ENCODE measurements at regions not wholly inside any gene's neighbourhood (a gene's known extent, or its start where the extent isn't known, plus 50 kb on each side); places are given as distances from the start of the nearest gene placed in this dataset.
"Not testable (repeated sequence)": the region's sequence is repeated elsewhere in the genome, so short reads cannot be mapped to it uniquely, and the experiment has no call there.

GRCh38 chr11:115636753-115637527, 132.7 kb upstream of the CADM1 start:
- in situ Hi-C loops (cut with HindIII; ENCODE audit: low pct_unique_long_range_greater_than_20kb, low sequenced_read_pairs) (no loop called here), intact Hi-C loops (cut with micrococcal nuclease; ENCODE audit: unreplicated experiment) (no loop called here)
- BruUV-seq (replicated peaks), result no TSS peak
- ChIA-PET CTCF (no interaction called here), POLR2A (no interaction called here)
- no peaks in the 10 kb centered on the region; the same call in 1 of the 2 replicates for H3K27me3 ChIP-seq (ENCODE audit: control insufficient read depth, insufficient read depth, low read length)
- no peak for DNase-seq (ENCODE audit: low read depth, low spot score)
- H3K9me3 ChIP-seq (ENCODE audit: control insufficient read depth, insufficient read depth, low read depth, low read length), result no peaks in the 10 kb centered on the region
- no peak overlapping the region for H3K4me3 ChIP-seq (ENCODE audit: low read depth in 2 of 2, low read length in 2 of 2)
- H3K27ac ChIP-seq (ENCODE audit: low read length), result no peak overlapping the region
- no peak for ATAC-seq
- H3K36me3 ChIP-seq (ENCODE audit: control insufficient read depth, insufficient read depth, low read length), result no peaks in the 10 kb centered on the region
- H3K4me1 ChIP-seq (ENCODE audit: control insufficient read depth, insufficient read depth, low read length), result no peaks in the 10 kb centered on the region
- TF ChIP-seq REST (IDR thresholded peaks at IDR 0.05; ENCODE audit: insufficient read depth in 1 of 2, low read depth in 2 of 2, low read length in 1 of 2), result no peak
- TF ChIP-seq SIN3A (IDR thresholded peaks at IDR 0.05; ENCODE audit: borderline replicate concordance, insufficient read depth, low read depth, low read length), result no peak
- TF ChIP-seq POLR2AphosphoS5 (IDR thresholded peaks at IDR 0.05; ENCODE audit: low read depth, low read length), result no peak
- no peak for TF ChIP-seq TCF7L2 (IDR thresholded peaks at IDR 0.05; ENCODE audit: low read depth, low read length)
- TF ChIP-seq CTCF (IDR thresholded peaks at IDR 0.05), result no peak

- intact Hi-C loops (cut with micrococcal nuclease; ENCODE audit: unreplicated experiment); H3K4me1 ChIP-seq (ENCODE audit: control insufficient read depth, insufficient read depth, low read length); POLR2A ChIA-PET; H3K36me3 ChIP-seq (ENCODE audit: control insufficient read depth, insufficient read depth, low read length); DNase-seq (ENCODE audit: low read depth, low spot score); H3K27me3 ChIP-seq (ENCODE audit: control insufficient read depth, insufficient read depth, low read length); ATAC-seq; H3K9me3 ChIP-seq (ENCODE audit: control insufficient read depth, insufficient read depth, low read depth, low read length); in situ Hi-C loops (cut with HindIII; ENCODE audit: low pct_unique_long_range_greater_than_20kb, low sequenced_read_pairs); H3K27ac ChIP-seq (ENCODE audit: low read length); BruUV-seq (replicated peaks); CTCF ChIA-PET; H3K4me3 ChIP-seq (ENCODE audit: low read depth in 2 of 2, low read length in 2 of 2): not testable (repeated sequence)
Measured at GRCh38 chr11:115633977-115634376, 129.8 kb upstream of the CADM1 start.

- TF ChIP-seq REST (IDR thresholded peaks at IDR 0.05; ENCODE audit: insufficient read depth in 1 of 2, low read depth in 2 of 2, low read length in 1 of 2), result no peak
- no peak for TF ChIP-seq TCF7L2 (IDR thresholded peaks at IDR 0.05; ENCODE audit: low read depth, low read length)
- TF ChIP-seq POLR2AphosphoS5 (IDR thresholded peaks at IDR 0.05; ENCODE audit: low read depth, low read length), result no peak
- no peak for TF ChIP-seq SIN3A (IDR thresholded peaks at IDR 0.05; ENCODE audit: borderline replicate concordance, insufficient read depth, low read depth, low read length)
- TF ChIP-seq CTCF (IDR thresholded peaks at IDR 0.05), result no peak
Measured at GRCh38 chr11:115632061-115632460, 127.8 kb upstream of the CADM1 start.

More at GRCh38 chr11:115632061-115632460, 127.8 kb upstream of the CADM1 start:
- intact Hi-C loops (cut with micrococcal nuclease; ENCODE audit: unreplicated experiment) (no loop called here), in situ Hi-C loops (cut with HindIII; ENCODE audit: low pct_unique_long_range_greater_than_20kb, low sequenced_read_pairs) (no loop called here)
- Histone ChIP-seq H3K36me3 (ENCODE audit: control insufficient read depth, insufficient read depth, low read length) (no peaks in the 10 kb centered on the region), H3K27ac (ENCODE audit: low read length) (no peak overlapping the region), H3K4me1 (ENCODE audit: control insufficient read depth, insufficient read depth, low read length) (no peaks in the 10 kb centered on the region), H3K27me3 (ENCODE audit: control insufficient read depth, insufficient read depth, low read length) (no peaks in the 10 kb centered on the region; the same call in 1 of the 2 replicates), H3K4me3 (ENCODE audit: low read depth in 2 of 2, low read length in 2 of 2) (no peak overlapping the region), H3K9me3 (ENCODE audit: control insufficient read depth, insufficient read depth, low read depth, low read length) (no peaks in the 10 kb centered on the region)
- DNase-seq (ENCODE audit: low read depth, low spot score) (no peak), ATAC-seq (no peak)
- BruUV-seq (replicated peaks), result no TSS peak
- POLR2A ChIA-PET, result no interaction called here
- CTCF ChIA-PET, result no interaction called here
